A549 (cell line): ENCODE measurements at regions not wholly inside any gene's neighbourhood (a gene's known extent, or its start where the extent isn't known, plus 50 kb on each side); places are given as distances from the start of the nearest gene placed in this dataset.

ENCODE experiments used
- CTCF ChIP-seq: fragments of >200 bp; sonication (Bioruptor Twin); formaldehyde crosslinking; IDR thresholded peaks from 3 replicates; pipeline ENCODE4 v1.5.1; 2016
- POLR2A ChIP-seq: IDR thresholded peaks from 2 replicates; pipeline ENCODE4 v1.6.1; 2012; ENCODE audit warnings: mild to moderate bottlenecking, low read length
- RAD21 ChIP-seq, 2 experiments: fragments of >200 bp in 1 of 2; sonication (Bioruptor Twin) in 1 of 2; formaldehyde crosslinking in 1 of 2; IDR thresholded peaks in 1 of 2; conservative IDR thresholded peaks in 1 of 2; 2 replicates in 1 of 2; 3 replicates in 1 of 2; pipeline ENCODE4 v1.6.1; 2012 to 2018; ENCODE audit warnings: inconsistent platforms in 1 of 2
- REST ChIP-seq: fragments of 200-600 bp; sonication (generic); IDR thresholded peaks from 2 replicates; pipeline ENCODE4 v1.6.1; 2016; ENCODE audit warnings: antibody characterized with exemption, mild to moderate bottlenecking, moderate library complexity
- SMC3 ChIP-seq: fragments of >200 bp; sonication (Bioruptor Twin); formaldehyde crosslinking; IDR thresholded peaks from 3 replicates; pipeline ENCODE4 v1.6.1; 2018; ENCODE audit warnings: inconsistent platforms
- SREBF2 ChIP-seq: fragments of 450-650 bp; IDR thresholded peaks from 2 replicates; pipeline ENCODE4 v1.6.1; 2014; ENCODE audit warnings: mild to moderate bottlenecking, moderate library complexity
- TFCP2L1 ChIP-seq: fragments of 250-450 bp; sonication (Bioruptor Pico); IDR thresholded peaks from 2 replicates; pipeline ENCODE4 v1.5.0; 2021; ENCODE audit warnings: mild to moderate bottlenecking
- USF2 ChIP-seq: fragments of 450-650 bp; IDR thresholded peaks from 2 replicates; pipeline ENCODE4 v1.6.1; 2014; ENCODE audit warnings: antibody characterized with exemption
- ZSCAN20 ChIP-seq: fragments of 250-450 bp; sonication (Bioruptor Pico); IDR thresholded peaks from 2 replicates; pipeline ENCODE4 v1.8.0; 2022; ENCODE audit warnings: mild to moderate bottlenecking, moderate library complexity

- no peak for TF ChIP-seq POLR2A
- TF ChIP-seq REST = no peak
- TF ChIP-seq USF2 = no peak
- no peak for TF ChIP-seq SMC3
- TF ChIP-seq TFCP2L1 = no peak
- no peak for TF ChIP-seq RAD21 (conservative IDR thresholded peaks at IDR 0.05 in 1 of 2, IDR thresholded peaks at IDR 0.05 in 1 of 2)
- no peak for TF ChIP-seq CTCF
- TF ChIP-seq ZSCAN20 = no peak
- TF ChIP-seq SREBF2 = no peak
These were observed 2832.9 kb upstream of the PCDH20 start for GRCh38 chr13:64248371-64249065.
